HG03045 (cell line): ENCODE measurements at regions not wholly inside any gene's neighbourhood (a gene's known extent, or its start where the extent isn't known, plus 50 kb on each side); places are given as distances from the start of the nearest gene placed in this dataset.

Experiments
- ATAC-seq: cut with Tn5 transposase; IDR thresholded peaks from one replicate; pipeline ENCODE4 v1.9.1; 2021; ENCODE audit warnings: mild to moderate bottlenecking, moderate library complexity; ENCODE audit not compliant: unreplicated experiment

DNA sequence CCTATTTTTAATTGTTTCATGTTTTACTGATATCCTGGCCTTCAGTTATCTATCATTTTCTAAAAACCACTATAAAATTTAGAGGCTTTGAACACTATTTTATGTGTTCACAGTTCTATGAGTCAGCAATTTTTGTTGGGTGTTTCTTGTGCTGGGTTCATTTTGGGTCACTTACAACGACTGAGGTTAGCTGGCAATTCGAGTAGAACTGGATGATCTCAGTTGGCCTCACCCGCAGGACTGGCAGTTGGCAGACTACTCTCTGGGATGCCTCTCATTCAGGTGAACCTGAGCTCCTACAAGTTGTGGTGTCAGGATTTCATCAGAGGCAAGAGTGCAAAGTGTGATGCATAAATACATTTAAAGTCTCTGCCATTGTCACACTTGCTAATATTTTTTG lies 151.0 kb upstream of the PAPPA start:
- ATAC-seq: no peak

GRCh38 chr9:116003397-116003796 lies 150.2 kb upstream of the PAPPA start:
- no peak for ATAC-seq

- ATAC-seq: no peak
Observed at GRCh38 chr9:116005205-116005604, 148.4 kb upstream of the PAPPA start.

- no peak for ATAC-seq
Observed at GRCh38 chr9:116007824-116008223, 145.8 kb upstream of the PAPPA start.

- ATAC-seq: no peak
Observed at GRCh38 chr9:116008278-116008677, 145.3 kb upstream of the PAPPA start.

GRCh38 chr9:116009420-116009819 lies 144.2 kb upstream of the PAPPA start:
- ATAC-seq: no peak

GRCh38 chr9:116015855-116016254 lies 137.7 kb upstream of the PAPPA start:
- ATAC-seq: no peak

GRCh38 chr9:116020146-116020545 lies 133.4 kb upstream of the PAPPA start:
- no peak for ATAC-seq

DNA sequence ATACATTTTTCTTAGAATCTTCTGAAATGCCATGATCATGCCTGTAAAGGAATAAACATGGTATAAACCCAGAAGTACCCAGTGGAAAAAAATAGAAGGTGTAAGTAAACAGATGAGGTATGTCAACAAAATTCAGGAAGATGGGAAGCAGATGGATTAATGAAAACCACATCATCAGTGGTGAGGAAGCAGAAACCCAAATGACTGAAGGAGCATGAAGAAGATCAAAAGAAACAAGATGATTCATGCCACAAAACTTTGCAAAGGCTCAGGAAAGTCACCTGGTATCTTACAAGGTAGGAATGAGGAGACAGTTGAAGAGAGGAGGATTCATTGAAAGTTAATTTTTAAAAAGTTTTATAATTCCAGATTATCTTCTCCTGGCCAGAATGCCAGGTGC lies 132.8 kb upstream of the PAPPA start:
- ATAC-seq: no peak

- ATAC-seq: no peak
Observed at GRCh38 chr9:116027096-116027495, 126.5 kb upstream of the PAPPA start.

DNA sequence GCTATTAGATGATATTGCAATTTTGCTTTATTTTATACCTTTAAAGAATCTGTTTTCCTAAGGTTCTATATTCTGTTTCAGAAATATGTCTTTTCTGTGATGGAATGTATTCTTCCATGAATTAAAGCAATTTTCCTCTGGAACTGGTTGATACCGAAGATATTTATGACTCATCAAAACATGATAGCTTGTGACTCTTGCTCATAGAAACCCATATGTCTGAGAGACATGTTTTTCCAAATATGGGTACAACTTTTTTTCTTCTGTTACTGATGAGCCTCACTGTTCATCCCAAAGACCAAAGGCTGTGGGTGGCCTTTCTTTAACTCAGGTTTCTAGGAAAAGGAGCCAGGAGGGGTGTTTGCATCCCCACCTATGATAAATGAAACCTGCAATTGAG lies 126.1 kb upstream of the PAPPA start:
- no peak for ATAC-seq

DNA sequence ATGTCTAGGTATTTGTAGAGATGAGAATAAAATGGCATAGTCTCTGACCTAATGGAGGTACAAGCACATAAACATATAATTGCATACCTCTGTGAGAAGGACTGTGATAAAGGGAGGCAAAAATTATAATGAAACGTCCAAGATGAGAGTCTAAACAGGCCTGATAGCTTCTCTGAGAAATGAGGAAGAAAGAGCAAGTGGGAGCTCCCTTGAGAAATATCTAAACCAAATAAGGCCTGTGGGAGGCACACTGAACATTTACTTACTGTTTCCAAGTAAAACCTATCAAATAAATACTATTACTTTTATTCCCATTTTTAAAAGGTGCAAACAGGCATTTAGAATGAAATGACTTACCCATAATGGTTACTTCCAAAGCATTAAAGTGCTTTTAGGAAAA lies 125.6 kb upstream of the PAPPA start:
- no peak for ATAC-seq

DNA sequence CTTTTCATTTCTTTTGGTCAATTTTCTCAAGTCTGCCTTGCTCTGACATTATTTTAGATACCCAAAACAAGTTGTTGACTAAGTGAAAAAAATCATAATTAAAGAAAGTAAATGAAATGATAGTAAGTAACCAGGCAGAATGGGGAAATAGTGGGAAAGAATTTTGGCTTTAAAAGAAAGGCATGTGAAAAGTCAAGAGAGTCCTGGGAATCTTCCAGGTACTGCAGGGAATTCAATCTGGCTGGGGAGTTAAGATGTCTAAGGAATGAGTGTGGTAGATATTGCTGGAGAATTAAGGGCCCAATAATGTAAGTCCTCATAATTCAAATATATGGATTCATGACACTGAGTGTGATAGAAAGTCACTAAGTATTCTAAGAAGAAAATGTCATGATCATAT lies 123.1 kb upstream of the PAPPA start:
- no peak for ATAC-seq

DNA sequence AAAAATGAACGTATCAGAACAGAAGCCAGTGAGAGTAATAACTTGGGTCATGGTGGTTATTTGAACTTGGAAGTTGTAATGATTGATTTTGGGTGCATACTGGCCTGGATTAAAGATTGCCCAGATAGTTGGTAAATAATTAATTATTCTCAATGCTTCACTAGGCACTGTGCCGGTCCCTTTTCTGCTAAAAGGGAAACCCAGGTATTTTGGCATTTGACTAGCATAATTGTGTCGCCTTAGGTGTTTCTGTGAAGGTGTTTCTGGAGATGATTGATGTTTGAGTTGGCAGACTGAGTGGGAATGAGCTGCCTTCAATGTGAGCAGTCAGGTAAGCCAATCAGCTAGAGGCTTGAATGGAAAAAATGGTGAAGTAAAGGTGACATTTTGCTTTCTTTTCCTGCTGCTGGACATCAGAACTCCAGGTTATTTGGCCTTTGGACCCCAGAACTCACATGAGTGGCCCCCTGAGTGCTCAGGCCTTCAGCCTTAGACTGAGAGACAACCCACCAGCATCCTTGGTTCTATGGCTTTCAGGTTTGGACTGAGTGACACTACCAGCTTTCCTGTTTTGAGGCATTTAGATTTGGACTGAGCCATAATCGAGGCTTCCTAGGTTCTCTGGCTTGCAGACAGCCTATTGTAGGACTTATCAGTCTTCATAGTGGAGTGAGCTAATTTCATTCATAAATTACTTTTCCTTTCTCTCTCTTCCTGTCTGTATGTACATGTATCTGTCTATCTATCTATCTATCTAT lies 120.7 kb upstream of the PAPPA start:
- no peak for ATAC-seq

DNA sequence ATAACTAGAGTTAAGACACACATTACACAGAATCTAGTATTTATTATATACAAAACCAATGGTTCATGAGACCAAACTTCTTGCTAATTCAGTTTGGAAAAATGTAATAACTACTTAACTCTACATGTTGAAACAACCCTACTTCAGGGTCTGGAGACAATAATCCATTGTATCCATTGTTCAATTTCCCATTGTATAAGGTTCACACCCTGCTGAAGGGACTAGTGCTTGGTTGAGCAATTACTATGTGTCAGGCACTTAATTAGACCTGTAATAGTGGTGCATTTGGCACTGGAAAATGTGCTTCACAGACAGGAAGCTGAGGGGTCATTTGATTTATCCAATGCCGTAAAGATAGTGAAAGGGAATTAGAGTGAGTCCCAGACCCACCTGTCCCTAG lies 114.3 kb upstream of the PAPPA start:
- ATAC-seq: no peak

GRCh38 chr9:116039893-116040292 lies 113.7 kb upstream of the PAPPA start:
- ATAC-seq: no peak

GRCh38 chr9:116042321-116042720 lies 111.3 kb upstream of the PAPPA start:
- ATAC-seq: no peak

- no peak for ATAC-seq
Observed at GRCh38 chr9:116045083-116045482, 108.5 kb upstream of the PAPPA start.

DNA sequence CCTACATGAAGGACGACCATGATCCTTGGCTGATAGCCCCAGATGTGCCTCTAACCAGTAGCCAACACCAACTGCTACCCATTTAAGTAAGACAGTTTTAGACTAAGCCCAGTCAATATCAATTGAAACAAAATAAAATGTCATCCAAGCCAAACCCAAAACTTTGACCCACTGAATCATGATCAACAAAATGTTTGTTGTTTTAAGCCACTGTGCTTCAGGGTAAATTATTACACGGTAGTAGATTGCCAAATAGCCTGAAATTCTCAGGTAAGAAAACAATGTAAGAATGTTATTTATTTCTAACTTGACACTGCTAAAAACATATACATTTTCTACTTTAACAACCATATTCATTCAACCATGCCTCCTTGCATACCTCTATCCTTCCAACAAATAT lies 105.5 kb upstream of the PAPPA start:
- no peak for ATAC-seq

- ATAC-seq: no peak
Observed at GRCh38 chr9:116049456-116049855, 104.1 kb upstream of the PAPPA start.

DNA sequence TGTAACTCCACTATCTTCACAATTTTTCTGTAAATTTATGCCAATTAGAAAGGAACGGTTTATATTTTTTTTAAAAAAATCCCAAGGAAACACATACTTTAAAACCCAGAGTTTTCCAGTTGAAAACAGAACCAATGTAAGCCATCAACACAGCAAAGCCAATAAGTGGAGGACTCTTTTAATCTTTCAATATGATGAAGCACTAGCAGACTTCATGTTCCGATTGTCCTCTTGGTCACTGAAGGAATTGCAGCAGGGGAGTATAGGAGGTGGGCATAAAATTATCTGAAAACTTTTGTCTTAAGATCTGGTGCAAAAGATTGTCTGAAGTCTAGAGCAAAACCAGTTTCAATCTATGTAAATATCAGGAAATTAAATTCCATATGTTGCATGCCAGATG lies 102.1 kb upstream of the PAPPA start:
- no peak for ATAC-seq

DNA sequence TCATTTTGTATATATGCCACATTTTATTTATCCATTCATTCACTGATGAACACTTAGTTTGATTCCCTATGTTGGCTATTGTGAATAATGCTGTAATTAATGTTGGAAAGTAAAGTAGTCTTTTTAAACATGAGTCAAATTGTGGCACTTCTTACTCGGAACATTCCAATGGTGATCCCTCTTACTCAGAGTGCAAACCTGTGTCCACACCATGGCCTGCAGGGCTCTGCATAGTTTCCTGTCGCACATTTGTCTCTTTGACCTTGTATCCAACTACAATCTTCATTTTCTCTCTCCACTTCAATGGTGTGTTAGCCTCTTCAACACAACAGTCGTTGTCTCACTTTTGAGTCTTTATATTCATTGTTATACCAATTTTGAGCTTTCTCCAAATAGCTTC lies 98.1 kb upstream of the PAPPA start:
- no peak for ATAC-seq

GRCh38 chr9:116057371-116057770 lies 96.2 kb upstream of the PAPPA start:
- ATAC-seq: no peak
